Astrocyte (in vitro differentiated cells and primary cell): ENCODE measurements at regions not wholly inside any gene's neighbourhood (a gene's known extent, or its start where the extent isn't known, plus 50 kb on each side); places are given as distances from the start of the nearest gene placed in this dataset.

ENCODE experiments used
- CTCF ChIP-seq: IDR thresholded peaks from 2 replicates; pipeline ENCODE4 v1.5.1; 2011; ENCODE audit warnings: low read depth, mild to moderate bottlenecking, inconsistent platforms, low read length, moderate library complexity; ENCODE audit not compliant: insufficient read depth
- EZH2 ChIP-seq: IDR thresholded peaks from 2 replicates; pipeline ENCODE4 v1.6.1; 2012; ENCODE audit warnings: mild to moderate bottlenecking, low read length, inconsistent platforms; ENCODE audit not compliant: insufficient read depth

DNA sequence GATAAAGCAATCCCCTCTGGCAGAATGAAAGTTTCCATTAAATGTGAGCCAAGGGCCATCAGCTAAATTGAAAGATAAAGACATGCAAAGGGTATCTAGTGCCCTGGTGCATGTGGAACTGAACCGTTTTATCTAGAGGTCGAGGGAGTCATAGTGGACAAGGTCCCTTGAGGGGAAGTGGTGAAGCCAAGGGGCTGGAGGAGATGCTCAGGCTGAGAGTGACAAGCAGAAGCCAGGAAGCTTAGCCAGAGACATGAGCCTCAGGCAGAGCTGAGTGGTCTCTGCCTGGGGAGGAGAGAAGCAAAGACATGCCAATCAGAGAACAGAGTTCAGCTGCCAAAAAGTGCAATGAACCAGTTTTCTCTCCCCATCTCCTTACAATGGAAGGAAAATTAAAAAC is 68.1 kb upstream of the SLC10A2 start:
- TF ChIP-seq CTCF (no peak), EZH2 (no peak)
